GM10248 (cell line): ENCODE measurements at regions not wholly inside any gene's neighbourhood (a gene's known extent, or its start where the extent isn't known, plus 50 kb on each side); places are given as distances from the start of the nearest gene placed in this dataset.

Experiments used
- CTCF ChIA-PET: fragments of 300-600 bp; sonication (Branson Sonifier 250); formaldehyde crosslinking; extraction: SDS; loops from one replicate; lab custom pipeline; 2021; ENCODE audit warnings: antibody characterized with exemption; lab: Yijun Ruan, JAX
- POLR2A ChIA-PET: fragments of 350-650 bp; sonication (Branson Sonifier 250); formaldehyde crosslinking; extraction: SDS; loops from one replicate; lab custom pipeline; 2020; ENCODE audit warnings: antibody characterized with exemption; lab: Yijun Ruan, JAX
- DNase-seq: peaks from one replicate; pipeline ENCODE4 v3.0.0; 2012; ENCODE audit errors: extremely low spot score
- CTCF ChIP-seq: IDR thresholded peaks from 2 replicates; pipeline ENCODE4 v1.5.1; 2012; ENCODE audit warnings: mild to moderate bottlenecking, low read depth; ENCODE audit errors: extremely low read depth, missing control alignments, control extremely low read depth

GRCh38 chr18:46362533-46362932 lies 258.3 kb downstream of the HAUS1 start:
- DNase-seq, result no peak
- TF ChIP-seq CTCF, result no peak
- ChIA-PET CTCF (no interaction called here), POLR2A (no interaction called here)

GRCh38 chr18:46364048-46364447 lies 259.9 kb downstream of the HAUS1 start:
- TF ChIP-seq CTCF, result no peak
- ChIA-PET CTCF (interaction anchor here (1.2 kb wide), 1 partner anchor 13 kb away, joined by 4 read pairs; no protein-coding TSS in a partner anchor), POLR2A (no interaction called here)
- DNase-seq, result no peak

- POLR2A ChIA-PET, result no interaction called here
- no peak for TF ChIP-seq CTCF
- CTCF ChIA-PET, result no interaction called here
- no peak for DNase-seq
These were observed 262.0 kb downstream of the HAUS1 start for GRCh38 chr18:46366201-46366600.

GRCh38 chr18:46366751-46367376 lies 262.7 kb downstream of the HAUS1 start:
- ChIA-PET POLR2A (no interaction called here), CTCF (no interaction called here)
- no peak for DNase-seq
- no peak for TF ChIP-seq CTCF

GRCh38 chr18:46369323-46369722 lies 265.1 kb downstream of the HAUS1 start:
- CTCF ChIA-PET, result no interaction called here
- TF ChIP-seq CTCF, result no peak
- POLR2A ChIA-PET, result no interaction called here
- DNase-seq, result no peak

GRCh38 chr18:46370898-46371297 lies 266.7 kb downstream of the HAUS1 start:
- POLR2A ChIA-PET, result no interaction called here
- no peak for TF ChIP-seq CTCF
- CTCF ChIA-PET, result interaction anchor here (1.4 kb wide), 1 partner anchor 11 kb away, joined by 3 read pairs; no protein-coding TSS in a partner anchor
- no peak for DNase-seq
